ENCODE measurements at regions not wholly inside any gene's neighbourhood (a gene's known extent, or its start where the extent isn't known, plus 50 kb on each side); places are given as distances from the start of the nearest gene placed in this dataset.

GRCh38 chr2:63658176-63658968, 69.6 kb downstream of the MDH1 start:
- no peak for TF ChIP-seq POLR2AphosphoS5 (IDR thresholded peaks at IDR 0.05; ENCODE audit: low read depth, low read length)
- no peak for TF ChIP-seq TAF1 (IDR thresholded peaks at IDR 0.05; ENCODE audit: borderline replicate concordance, low read depth, low read length)
- no peak for TF ChIP-seq POLR2A (IDR thresholded peaks at IDR 0.05; ENCODE audit: low read depth, low read length)
- no peak for FAIRE-seq
- no peak for DNase-seq (ENCODE audit: insufficient read length)

GRCh38 chr2:63660060-63660459, 71.3 kb downstream of the MDH1 start:
- TF ChIP-seq POLR2AphosphoS5 (IDR thresholded peaks at IDR 0.05; ENCODE audit: low read depth, low read length), result no peak
- TF ChIP-seq POLR2A (IDR thresholded peaks at IDR 0.05; ENCODE audit: low read depth, low read length), result no peak
- TF ChIP-seq TAF1 (IDR thresholded peaks at IDR 0.05; ENCODE audit: borderline replicate concordance, low read depth, low read length), result no peak
- DNase-seq (ENCODE audit: insufficient read length) (no peak), FAIRE-seq (no peak)

GRCh38 chr2:63661076-63661475, 72.3 kb downstream of the MDH1 start:
- TF ChIP-seq TAF1 (IDR thresholded peaks at IDR 0.05; ENCODE audit: borderline replicate concordance, low read depth, low read length) (no peak), POLR2AphosphoS5 (IDR thresholded peaks at IDR 0.05; ENCODE audit: low read depth, low read length) (no peak), POLR2A (IDR thresholded peaks at IDR 0.05; ENCODE audit: low read depth, low read length) (no peak)
- FAIRE-seq, result no peak
- DNase-seq (ENCODE audit: insufficient read length), result no peak

- DNase-seq (ENCODE audit: insufficient read length) (no peak), FAIRE-seq (no peak)
- TF ChIP-seq POLR2A (IDR thresholded peaks at IDR 0.05; ENCODE audit: low read depth, low read length) (no peak), TAF1 (IDR thresholded peaks at IDR 0.05; ENCODE audit: borderline replicate concordance, low read depth, low read length) (no peak), POLR2AphosphoS5 (IDR thresholded peaks at IDR 0.05; ENCODE audit: low read depth, low read length) (no peak)
Observed at GRCh38 chr2:63662028-63662804, 73.5 kb downstream of the MDH1 start.

- TF ChIP-seq POLR2A (IDR thresholded peaks at IDR 0.05; ENCODE audit: low read depth, low read length) (no peak), POLR2AphosphoS5 (IDR thresholded peaks at IDR 0.05; ENCODE audit: low read depth, low read length) (no peak), TAF1 (IDR thresholded peaks at IDR 0.05; ENCODE audit: borderline replicate concordance, low read depth, low read length) (no peak)
- DNase-seq (ENCODE audit: insufficient read length) (no peak), FAIRE-seq (no peak)
Observed at GRCh38 chr2:63663013-63663864, 74.5 kb downstream of the MDH1 start.

- DNase-seq (ENCODE audit: insufficient read length) (no peak), FAIRE-seq (no peak)
- TF ChIP-seq POLR2A (IDR thresholded peaks at IDR 0.05; ENCODE audit: low read depth, low read length), result no peak
- no peak for TF ChIP-seq TAF1 (IDR thresholded peaks at IDR 0.05; ENCODE audit: borderline replicate concordance, low read depth, low read length)
- no peak for TF ChIP-seq POLR2AphosphoS5 (IDR thresholded peaks at IDR 0.05; ENCODE audit: low read depth, low read length)
Observed at GRCh38 chr2:63665091-63665490, 76.3 kb downstream of the MDH1 start.

GRCh38 chr2:63665846-63666475, 77.2 kb downstream of the MDH1 start:
- FAIRE-seq, result no peak
- TF ChIP-seq POLR2A (IDR thresholded peaks at IDR 0.05; ENCODE audit: low read depth, low read length) (no peak), POLR2AphosphoS5 (IDR thresholded peaks at IDR 0.05; ENCODE audit: low read depth, low read length) (no peak), TAF1 (IDR thresholded peaks at IDR 0.05; ENCODE audit: borderline replicate concordance, low read depth, low read length) (no peak)
- DNase-seq (ENCODE audit: insufficient read length), result no peak

GRCh38 chr2:63667132-63667700, 78.5 kb downstream of the MDH1 start:
- TF ChIP-seq POLR2AphosphoS5 (IDR thresholded peaks at IDR 0.05; ENCODE audit: low read depth, low read length) (no peak), TAF1 (IDR thresholded peaks at IDR 0.05; ENCODE audit: borderline replicate concordance, low read depth, low read length) (no peak), POLR2A (IDR thresholded peaks at IDR 0.05; ENCODE audit: low read depth, low read length) (no peak)
- no peak for FAIRE-seq
- DNase-seq (ENCODE audit: insufficient read length), result no peak

- TF ChIP-seq TAF1 (IDR thresholded peaks at IDR 0.05; ENCODE audit: borderline replicate concordance, low read depth, low read length), result no peak
- TF ChIP-seq POLR2A (IDR thresholded peaks at IDR 0.05; ENCODE audit: low read depth, low read length), result no peak
- TF ChIP-seq POLR2AphosphoS5 (IDR thresholded peaks at IDR 0.05; ENCODE audit: low read depth, low read length), result no peak
- no peak for DNase-seq (ENCODE audit: insufficient read length)
- no peak for FAIRE-seq
Observed at GRCh38 chr2:63668000-63668399, 79.2 kb downstream of the MDH1 start.

- FAIRE-seq, result no peak
- DNase-seq (ENCODE audit: insufficient read length), result no peak
- TF ChIP-seq POLR2A (IDR thresholded peaks at IDR 0.05; ENCODE audit: low read depth, low read length), result no peak
- TF ChIP-seq TAF1 (IDR thresholded peaks at IDR 0.05; ENCODE audit: borderline replicate concordance, low read depth, low read length), result no peak
- TF ChIP-seq POLR2AphosphoS5 (IDR thresholded peaks at IDR 0.05; ENCODE audit: low read depth, low read length), result no peak
Observed at GRCh38 chr2:63668466-63668865, 79.7 kb downstream of the MDH1 start.

Measured in GM12892 (cell line).